Cardiac septum (tissue), 1 donor: ENCODE measurements at regions not wholly inside any gene's neighbourhood (a gene's known extent, or its start where the extent isn't known, plus 50 kb on each side); places are given as distances from the start of the nearest gene placed in this dataset.
"Not testable (repeated sequence)": the region's sequence is repeated elsewhere in the genome, so short reads cannot be mapped to it uniquely, and the experiment has no call there.

ENCODE experiments used
- DNase-seq: peaks from one replicate; pipeline ENCODE4 v3.0.0-alpha.2; 2020; ENCODE audit warnings: low spot score
- intact Hi-C: fragments of 100-400 bp; cut with DNase I; formaldehyde crosslinking; loops from one replicate; pipeline ENCODE4 v1.14.0; 2022
- donor health status: DM: no; HTN: no; CAD: no.

GRCh38 chr9:75500479-75500878 lies 390.0 kb upstream of the PCSK5 start:
- intact Hi-C loops: no loop called here
- DNase-seq: no peak

DNA sequence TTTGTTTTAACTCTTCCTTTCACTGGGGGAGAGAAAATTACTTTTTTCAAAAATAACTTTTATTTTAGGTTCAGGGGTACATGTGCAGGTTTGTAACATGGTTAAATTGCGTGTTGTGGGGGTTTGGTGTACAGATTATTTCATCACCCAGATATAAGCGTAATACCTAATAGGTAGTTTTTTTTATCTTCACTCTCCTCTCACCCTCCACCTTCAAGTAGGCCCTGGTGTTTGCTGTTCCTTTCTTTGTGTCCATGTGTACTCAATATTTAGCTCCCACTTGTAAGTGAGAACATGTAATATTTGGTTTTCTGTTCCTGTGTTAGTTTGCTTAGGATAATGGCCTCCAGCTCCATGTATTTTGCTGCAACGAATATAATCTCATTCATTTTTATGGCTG lies 389.5 kb upstream of the PCSK5 start:
- DNase-seq, intact Hi-C loops: not testable (repeated sequence)

DNA sequence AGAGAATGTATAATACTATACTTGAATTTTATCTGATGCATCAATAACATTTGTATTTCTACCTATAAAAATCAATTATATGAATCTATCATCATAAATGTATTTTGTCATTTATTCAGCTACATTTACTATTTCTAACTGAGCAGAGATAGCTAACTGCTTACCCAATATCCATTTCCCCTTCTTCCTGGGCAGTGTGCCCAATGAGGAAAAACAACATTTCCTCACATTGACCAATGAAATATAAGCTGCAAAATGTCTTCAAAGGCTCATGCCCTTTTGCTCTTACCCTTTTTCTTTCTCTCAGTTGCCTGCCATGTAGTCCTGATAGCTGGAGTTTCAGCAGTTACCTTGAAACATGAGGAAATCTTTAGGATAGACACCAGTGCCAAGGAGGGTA lies 385.8 kb upstream of the PCSK5 start:
- intact Hi-C loops: no loop called here
- no peak for DNase-seq

- intact Hi-C loops: no loop called here
- DNase-seq: no peak
These were observed 384.8 kb upstream of the PCSK5 start for GRCh38 chr9:75505654-75506053.

GRCh38 chr9:75529463-75529862 lies 361.0 kb upstream of the PCSK5 start:
- intact Hi-C loops: no loop called here
- DNase-seq: no peak

DNA sequence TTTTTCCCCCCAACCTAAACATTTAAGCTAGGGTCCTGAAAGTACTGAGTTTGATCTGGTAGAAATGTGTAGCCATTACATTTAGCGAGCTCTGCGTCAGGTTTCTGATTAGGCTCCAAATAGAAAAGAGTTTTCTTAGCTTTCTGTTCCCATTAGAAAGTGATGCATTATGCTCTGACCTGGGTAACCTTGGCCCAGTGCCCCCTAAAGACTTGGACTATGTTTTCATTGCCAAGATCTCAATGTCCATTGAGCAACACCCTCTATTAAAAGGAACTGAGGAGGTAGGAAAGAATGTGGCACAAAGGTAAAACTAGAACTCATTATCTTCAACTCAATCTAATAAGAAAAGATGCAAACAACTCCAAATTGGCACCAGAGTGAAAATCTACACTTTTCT lies 358.9 kb upstream of the PCSK5 start:
- intact Hi-C loops: no loop called here
- DNase-seq: no peak

GRCh38 chr9:75532233-75533050 lies 358.0 kb upstream of the PCSK5 start:
- DNase-seq: no peak
- intact Hi-C loops: no loop called here

GRCh38 chr9:75539523-75539922 lies 350.9 kb upstream of the PCSK5 start:
- DNase-seq: no peak
- intact Hi-C loops: no loop called here

GRCh38 chr9:75540185-75540584 lies 350.3 kb upstream of the PCSK5 start:
- DNase-seq: no peak
- intact Hi-C loops: no loop called here

- no peak for DNase-seq
- intact Hi-C loops: no loop called here
These were observed 348.7 kb upstream of the PCSK5 start for GRCh38 chr9:75541734-75542133.

DNA sequence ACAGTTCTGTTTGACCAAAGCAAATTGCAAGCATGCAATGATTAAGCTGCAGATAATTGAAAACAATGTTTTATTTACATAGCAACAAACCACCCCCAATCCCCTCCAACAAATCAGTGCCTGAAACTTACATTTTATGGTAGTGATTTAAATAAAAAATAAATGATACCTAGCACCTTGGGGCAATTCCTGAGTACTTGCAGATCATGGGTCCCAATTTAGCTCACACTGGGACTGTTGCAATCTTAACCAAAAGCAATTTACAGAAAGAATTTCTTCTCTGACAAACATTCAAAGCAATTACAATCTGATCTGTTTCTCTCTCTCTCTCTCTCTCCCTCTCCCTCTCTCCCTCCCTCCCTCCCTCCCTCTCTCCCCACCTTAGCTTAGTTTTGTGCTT lies 345.7 kb upstream of the PCSK5 start:
- intact Hi-C loops: no loop called here
- no peak for DNase-seq

DNA sequence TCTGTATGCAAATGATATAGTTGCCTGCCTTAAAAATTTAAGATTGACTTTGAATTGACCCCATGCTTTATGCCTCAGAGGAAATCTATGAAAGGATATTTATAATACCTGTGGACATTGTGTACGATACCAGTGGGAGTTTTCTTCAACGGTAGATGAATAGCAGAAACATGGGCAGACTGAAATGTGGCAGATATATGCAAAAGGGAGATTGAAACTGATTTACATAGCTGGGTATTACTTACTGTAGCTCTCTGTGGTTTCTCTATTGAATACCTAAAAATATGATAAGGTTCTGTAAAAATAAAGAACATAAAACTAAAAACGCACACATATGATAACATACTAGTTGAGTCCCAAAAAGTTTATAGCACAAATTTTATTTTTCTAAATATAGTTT lies 345.2 kb upstream of the PCSK5 start:
- intact Hi-C loops: no loop called here
- no peak for DNase-seq

DNA sequence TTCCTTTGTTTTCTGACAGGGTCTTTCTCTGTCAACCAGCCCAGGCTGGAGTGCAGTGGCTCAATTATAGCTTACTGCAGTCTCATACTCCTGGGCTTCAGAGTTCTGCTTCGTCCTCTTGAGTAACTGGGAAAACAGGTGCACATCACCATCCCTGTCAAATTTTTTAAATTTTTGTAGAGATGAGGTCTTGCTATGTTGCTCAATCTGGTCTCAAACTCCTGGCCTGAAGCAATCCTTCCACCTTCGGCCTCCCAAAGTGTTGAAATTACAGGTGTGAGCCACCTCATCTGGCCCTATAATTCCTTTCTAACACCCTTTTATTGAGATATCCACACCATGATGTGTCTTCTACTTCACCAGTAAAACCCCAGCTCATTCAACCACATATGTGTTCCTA lies 341.6 kb upstream of the PCSK5 start:
- no peak for DNase-seq
- intact Hi-C loops: no loop called here

DNA sequence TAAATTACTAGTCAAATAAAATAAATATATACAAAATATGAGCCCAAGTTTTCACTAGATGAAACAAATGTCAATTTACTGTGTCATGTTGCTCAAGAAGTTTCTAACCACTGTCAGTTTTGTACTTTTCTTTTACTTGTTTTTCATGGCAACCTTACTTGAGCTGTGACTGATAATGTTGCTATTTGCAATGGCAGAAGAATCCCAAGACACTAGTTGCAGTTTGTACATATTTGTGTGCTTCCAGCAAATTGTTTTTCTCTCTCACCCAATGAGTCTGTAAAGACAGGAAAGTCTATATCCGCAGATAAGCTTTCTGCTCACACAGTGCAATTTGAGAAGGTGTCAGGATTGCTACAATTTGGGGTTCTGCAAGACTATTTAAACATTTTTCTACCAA lies 338.6 kb upstream of the PCSK5 start:
- intact Hi-C loops: no loop called here
- DNase-seq: no peak

GRCh38 chr9:75552941-75553340 lies 337.5 kb upstream of the PCSK5 start:
- intact Hi-C loops: no loop called here
- DNase-seq: no peak

GRCh38 chr9:75566813-75567212 lies 323.7 kb upstream of the PCSK5 start:
- DNase-seq, intact Hi-C loops: not testable (repeated sequence)

GRCh38 chr9:75570538-75570937 lies 319.9 kb upstream of the PCSK5 start:
- no peak for DNase-seq
- intact Hi-C loops: no loop called here

- no peak for DNase-seq
- intact Hi-C loops: no loop called here
These were observed 315.9 kb upstream of the PCSK5 start for GRCh38 chr9:75574569-75574968.

DNA sequence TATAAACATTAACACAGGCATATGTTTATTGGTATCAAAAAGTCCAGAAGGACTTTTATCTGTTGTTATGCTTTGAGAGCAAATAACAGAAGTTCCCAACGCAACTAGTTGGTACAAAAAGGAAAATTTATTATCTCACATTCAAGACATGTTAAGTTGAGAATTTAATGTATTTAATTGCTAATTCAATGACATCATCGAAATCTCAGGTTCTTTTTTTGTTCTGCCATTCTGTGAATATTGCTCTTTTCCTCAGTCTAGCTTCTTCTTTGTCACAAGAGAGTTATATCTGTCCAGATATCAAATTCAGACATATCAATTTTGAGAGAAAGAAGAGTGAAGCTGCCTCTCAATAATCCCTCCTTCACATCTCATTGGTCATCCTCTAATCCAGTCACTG lies 307.6 kb upstream of the PCSK5 start:
- DNase-seq: no peak
- intact Hi-C loops: no loop called here

GRCh38 chr9:75588808-75589207 lies 301.7 kb upstream of the PCSK5 start:
- no peak for DNase-seq
- intact Hi-C loops: no loop called here

DNA sequence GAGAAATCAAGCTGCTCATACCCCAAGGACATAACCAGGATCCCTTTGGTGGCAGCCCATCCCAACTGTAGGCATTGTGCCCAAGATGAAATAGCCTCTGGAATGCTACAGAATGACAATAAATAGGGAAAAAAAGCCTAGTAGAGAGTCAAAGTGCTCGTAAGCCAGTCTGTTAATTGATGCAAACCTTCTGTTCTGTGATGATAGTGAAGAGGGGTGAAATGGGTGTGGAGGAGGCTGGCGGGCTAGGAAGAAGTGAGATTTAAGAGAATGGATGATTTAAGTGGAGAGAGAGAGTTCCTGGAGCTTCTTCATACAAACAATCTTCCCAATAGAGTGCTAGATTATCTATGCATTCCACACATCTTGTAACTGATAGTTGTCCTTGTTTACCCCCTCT lies 301.0 kb upstream of the PCSK5 start:
- intact Hi-C loops: no loop called here
- no peak for DNase-seq

GRCh38 chr9:75591972-75592371 lies 298.5 kb upstream of the PCSK5 start:
- intact Hi-C loops: no loop called here
- no peak for DNase-seq
